ENCODE measurements at regions not wholly inside any gene's neighbourhood (a gene's known extent, or its start where the extent isn't known, plus 50 kb on each side); places are given as distances from the start of the nearest gene placed in this dataset.
"Not testable (repeated sequence)": the region's sequence is repeated elsewhere in the genome, so short reads cannot be mapped to it uniquely, and the experiment has no call there.

GRCh38 chr1:99407018-99407417 lies 142.7 kb downstream of the PLPPR4 start:
- DNase-seq (ENCODE audit: low read depth), result peak; percentile 2
- TF ChIP-seq, protein P1, sequence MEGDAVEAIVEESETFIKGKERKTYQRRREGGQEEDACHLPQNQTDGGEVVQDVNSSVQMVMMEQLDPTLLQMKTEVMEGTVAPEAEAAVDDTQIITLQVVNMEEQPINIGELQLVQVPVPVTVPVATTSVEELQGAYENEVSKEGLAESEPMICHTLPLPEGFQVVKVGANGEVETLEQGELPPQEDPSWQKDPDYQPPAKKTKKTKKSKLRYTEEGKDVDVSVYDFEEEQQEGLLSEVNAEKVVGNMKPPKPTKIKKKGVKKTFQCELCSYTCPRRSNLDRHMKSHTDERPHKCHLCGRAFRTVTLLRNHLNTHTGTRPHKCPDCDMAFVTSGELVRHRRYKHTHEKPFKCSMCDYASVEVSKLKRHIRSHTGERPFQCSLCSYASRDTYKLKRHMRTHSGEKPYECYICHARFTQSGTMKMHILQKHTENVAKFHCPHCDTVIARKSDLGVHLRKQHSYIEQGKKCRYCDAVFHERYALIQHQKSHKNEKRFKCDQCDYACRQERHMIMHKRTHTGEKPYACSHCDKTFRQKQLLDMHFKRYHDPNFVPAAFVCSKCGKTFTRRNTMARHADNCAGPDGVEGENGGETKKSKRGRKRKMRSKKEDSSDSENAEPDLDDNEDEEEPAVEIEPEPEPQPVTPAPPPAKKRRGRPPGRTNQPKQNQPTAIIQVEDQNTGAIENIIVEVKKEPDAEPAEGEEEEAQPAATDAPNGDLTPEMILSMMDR (IDR thresholded peaks at IDR 0.05; ENCODE audit: low read length, missing control alignments), result no peak
- no peak overlapping the region for H3K4me3 ChIP-seq (replicated peaks; ENCODE audit: low read depth, low read length)

DNA sequence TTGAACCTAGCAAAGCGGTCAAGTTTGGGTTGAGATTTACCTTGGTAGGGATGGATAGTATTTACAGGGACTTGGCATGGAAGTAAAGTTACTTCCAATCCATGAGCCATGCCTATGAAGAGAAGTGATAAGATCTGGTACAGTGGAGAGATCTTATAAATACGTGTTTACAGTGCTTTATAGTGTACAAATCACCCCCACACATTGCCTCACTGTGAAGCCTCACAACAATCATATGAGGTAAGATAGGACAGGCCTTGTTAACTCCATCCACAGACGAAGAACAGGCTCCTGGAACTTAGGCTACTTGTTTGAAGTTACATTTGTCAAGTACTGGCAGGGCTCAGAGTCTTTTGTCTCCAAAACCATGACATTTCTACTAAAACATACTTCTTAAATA lies 159.8 kb downstream of the PLPPR4 start:
- TF ChIP-seq, protein P1 (IDR thresholded peaks at IDR 0.05; ENCODE audit: low read length, missing control alignments), result no peak
- no peak overlapping the region for H3K4me3 ChIP-seq (replicated peaks; ENCODE audit: low read depth, low read length)
- no peak for DNase-seq (ENCODE audit: low read depth)

GRCh38 chr1:99429754-99430153 lies 165.5 kb downstream of the PLPPR4 start:
- no peak overlapping the region for H3K4me3 ChIP-seq (replicated peaks; ENCODE audit: low read depth, low read length)
- no peak for DNase-seq (ENCODE audit: low read depth)
- TF ChIP-seq, protein P1 (IDR thresholded peaks at IDR 0.05; ENCODE audit: low read length, missing control alignments), result no peak

GRCh38 chr1:99438656-99439230 lies 174.5 kb downstream of the PLPPR4 start:
- H3K4me3 ChIP-seq (replicated peaks; ENCODE audit: low read depth, low read length), result no peak overlapping the region
- DNase-seq (ENCODE audit: low read depth), result no peak
- TF ChIP-seq, protein P1 (IDR thresholded peaks at IDR 0.05; ENCODE audit: low read length, missing control alignments), result no peak

DNA sequence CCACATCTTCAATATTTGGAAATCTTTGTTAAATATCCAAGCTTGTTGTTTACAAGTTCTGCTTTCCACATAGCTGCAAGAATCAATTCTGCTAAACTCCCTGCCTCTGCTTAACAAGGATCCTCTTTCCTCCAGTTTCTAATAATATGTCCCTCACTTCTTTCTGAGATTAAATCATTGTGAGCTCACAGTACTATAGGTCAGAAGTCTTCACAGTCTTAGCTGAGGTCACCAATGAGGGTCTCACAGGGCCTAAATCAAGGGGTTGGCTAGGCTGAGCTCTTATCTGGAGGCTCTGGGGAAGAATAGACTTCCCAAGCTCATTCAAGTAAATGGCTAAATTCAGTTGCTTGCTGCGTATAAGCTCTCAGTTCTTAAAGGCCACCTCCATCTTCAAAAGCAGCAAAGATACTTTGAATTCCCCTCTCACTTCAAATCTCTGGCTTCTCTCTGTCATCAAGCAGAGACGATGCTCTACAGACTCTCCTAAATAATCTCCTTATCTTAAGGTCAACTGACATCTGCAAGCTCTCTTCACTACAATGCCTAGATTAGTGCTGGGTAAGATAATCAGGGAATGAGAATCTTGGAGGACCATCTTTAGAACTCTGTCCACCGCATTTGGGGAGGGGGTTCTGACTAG lies 175.3 kb downstream of the PLPPR4 start:
- H3K4me3 ChIP-seq (replicated peaks; ENCODE audit: low read depth, low read length), result no peak overlapping the region
- no peak for DNase-seq (ENCODE audit: low read depth)
- TF ChIP-seq, protein P1 (IDR thresholded peaks at IDR 0.05; ENCODE audit: low read length, missing control alignments), result no peak

DNA sequence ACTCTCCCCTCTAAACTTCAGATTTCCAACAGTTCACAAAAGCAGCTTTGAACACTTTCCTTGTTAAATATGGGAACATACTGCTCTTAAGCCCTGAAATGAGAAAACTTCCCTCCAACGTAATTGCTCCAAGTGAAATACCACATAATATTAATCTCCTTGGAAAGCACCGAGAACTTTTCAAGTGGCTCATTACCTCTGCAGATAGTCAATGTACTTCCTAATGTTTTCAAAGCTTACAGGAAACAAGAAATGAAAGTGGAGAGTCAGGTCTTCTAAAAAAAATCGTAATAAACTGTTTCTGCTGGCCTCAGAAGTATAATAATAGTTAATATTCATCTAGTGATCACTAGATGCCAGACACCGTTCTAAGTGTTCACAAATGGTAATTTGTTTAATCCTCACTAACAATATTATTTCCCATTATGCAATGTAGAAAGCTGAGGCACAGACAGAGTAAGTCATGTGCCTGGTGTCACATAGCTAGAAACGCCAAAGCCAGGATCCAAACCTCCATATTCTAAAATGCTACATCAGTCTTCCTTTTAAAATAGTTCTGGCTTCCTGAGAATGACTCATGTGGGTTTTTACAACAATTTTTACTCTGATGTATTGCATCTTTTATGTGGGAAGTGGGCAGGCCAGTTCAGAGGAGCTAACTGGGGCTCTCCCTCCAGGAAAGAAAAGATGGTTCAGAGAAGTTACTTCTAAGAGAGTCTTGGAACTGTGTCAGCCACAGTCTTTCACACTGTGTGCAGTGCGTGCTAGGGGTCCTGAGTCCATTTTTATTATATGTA lies 177.2 kb downstream of the PLPPR4 start:
- peak; percentile 30 for DNase-seq (ENCODE audit: low read depth)
- TF ChIP-seq, protein P1 (IDR thresholded peaks at IDR 0.05; ENCODE audit: low read length, missing control alignments), result no peak
- no peak overlapping the region for H3K4me3 ChIP-seq (replicated peaks; ENCODE audit: low read depth, low read length)

DNA sequence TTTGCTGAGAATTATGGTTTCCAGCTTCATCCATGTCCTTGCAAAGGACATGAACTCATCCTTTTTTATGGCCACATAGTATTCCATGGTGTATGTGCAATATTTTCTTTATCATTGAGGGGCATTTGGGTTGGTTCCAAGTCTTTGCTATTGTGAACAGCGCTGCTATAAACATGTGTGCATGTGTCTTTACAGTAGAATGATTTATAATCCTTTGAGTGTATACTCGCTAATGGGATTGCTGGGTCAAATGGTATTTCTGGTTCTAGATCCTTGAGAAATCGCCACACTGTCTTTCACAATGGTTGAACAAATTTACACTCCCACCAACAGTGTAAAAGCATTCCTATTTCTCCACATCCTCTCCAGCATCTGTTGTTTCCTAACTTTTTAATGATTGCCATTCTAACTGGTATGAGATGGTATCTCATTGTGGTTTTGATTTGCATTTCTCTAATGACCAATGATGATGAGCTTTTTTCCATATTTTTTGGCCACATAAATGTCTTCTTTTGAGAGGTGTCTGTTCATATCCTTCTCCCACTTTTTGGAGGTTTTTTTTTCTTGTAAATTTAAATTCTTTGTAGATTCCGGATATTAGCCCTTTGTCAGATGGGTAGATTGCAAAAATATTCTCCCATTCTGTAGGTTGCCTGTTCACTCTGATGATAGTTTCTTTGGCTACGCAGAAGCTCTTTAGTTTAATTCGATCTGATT lies 180.1 kb downstream of the PLPPR4 start:
- H3K4me3 ChIP-seq (replicated peaks; ENCODE audit: low read depth, low read length); DNase-seq (ENCODE audit: low read depth): not testable (repeated sequence)

Data from fibroblast of pulmonary artery (primary cell).